Left lung (tissue), 4 donors: ENCODE measurements at regions not wholly inside any gene's neighbourhood (a gene's known extent, or its start where the extent isn't known, plus 50 kb on each side); places are given as distances from the start of the nearest gene placed in this dataset.

Experiments used
- ATAC-seq: fragments of 200-7000 bp; cut with Tn5 transposase; one replicate; pipeline ENCODE4 v1.9.1; 2020; ENCODE audit warnings: moderate library complexity
- DNase-seq, 4 donors: peaks; one replicate each; pipeline ENCODE4 v3.0.0-alpha.2; 2013 to 2020
- H3K27ac ChIP-seq, 2 donors: fragments of 200-600 bp; sonication (generic) in 1 of 2; one replicate each; pipeline versions ENCODE4 v1.5.0 to v1.8.0; 2020 to 2021
- H3K27me3 ChIP-seq, 2 donors: fragments of 200-600 bp; sonication (generic) in 1 of 2; one replicate each; pipeline versions ENCODE4 v1.5.0 to v1.8.0; 2020 to 2021
- H3K36me3 ChIP-seq, 2 donors: fragments of 200-600 bp; sonication (generic) in 1 of 2; one replicate each; pipeline versions ENCODE4 v1.5.0 to v1.8.0; 2020 to 2021
- H3K4me1 ChIP-seq, 2 donors: fragments of 200-600 bp; one replicate each; pipeline ENCODE4 v1.8.0; 2021
- H3K4me3 ChIP-seq, 2 donors: fragments of 200-600 bp; sonication (generic) in 1 of 2; one replicate each; pipeline versions ENCODE4 v1.5.0 to v1.8.0; 2020 to 2021; ENCODE audit warnings: mild to moderate bottlenecking in 1 of 2
- H3K9me3 ChIP-seq, 2 donors: fragments of 200-600 bp; sonication (generic) in 1 of 2; one replicate each; pipeline versions ENCODE4 v1.5.0 to v1.8.0; 2020 to 2021
- intact Hi-C, 2 donors: fragments of 100-400 bp; cut with DNase I; formaldehyde crosslinking; loops; one replicate each; pipeline versions ENCODE4 v1.11.2 to v1.14.2; 2022
- TF ChIP-seq, protein P1 (sequence below), 2 donors: fragments of 200-600 bp; sonication (generic) in 1 of 2; IDR thresholded peaks; one replicate each; pipeline versions ENCODE4 v1.5.0 to v1.8.0; 2021; ENCODE audit warnings: antibody characterized with exemption in 2 of 2
- donor health status: DM: no; HTN: yes; CAD: no.
- donor health status: DM: no; HTN: no; CAD: no.

DNA sequence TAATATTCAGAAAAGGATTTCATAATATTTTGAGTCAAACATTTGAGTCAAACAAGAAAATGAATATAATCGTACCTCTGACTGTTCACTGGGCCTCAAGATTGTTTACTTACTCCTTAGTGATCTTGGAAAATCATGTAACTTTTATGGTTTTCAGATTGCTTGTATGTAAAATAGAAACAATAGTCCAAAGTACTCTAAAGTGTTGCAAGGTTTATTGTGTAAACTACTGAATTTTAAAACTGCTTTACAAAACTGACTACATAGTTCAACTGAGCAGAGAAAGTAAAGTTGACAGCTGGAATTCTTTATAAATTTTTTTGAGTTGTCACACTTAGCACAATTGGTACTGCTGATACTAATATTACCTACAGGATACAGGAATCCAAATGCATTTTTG lies 931.0 kb downstream of the NCAM2 start:
- TF ChIP-seq, protein P1, sequence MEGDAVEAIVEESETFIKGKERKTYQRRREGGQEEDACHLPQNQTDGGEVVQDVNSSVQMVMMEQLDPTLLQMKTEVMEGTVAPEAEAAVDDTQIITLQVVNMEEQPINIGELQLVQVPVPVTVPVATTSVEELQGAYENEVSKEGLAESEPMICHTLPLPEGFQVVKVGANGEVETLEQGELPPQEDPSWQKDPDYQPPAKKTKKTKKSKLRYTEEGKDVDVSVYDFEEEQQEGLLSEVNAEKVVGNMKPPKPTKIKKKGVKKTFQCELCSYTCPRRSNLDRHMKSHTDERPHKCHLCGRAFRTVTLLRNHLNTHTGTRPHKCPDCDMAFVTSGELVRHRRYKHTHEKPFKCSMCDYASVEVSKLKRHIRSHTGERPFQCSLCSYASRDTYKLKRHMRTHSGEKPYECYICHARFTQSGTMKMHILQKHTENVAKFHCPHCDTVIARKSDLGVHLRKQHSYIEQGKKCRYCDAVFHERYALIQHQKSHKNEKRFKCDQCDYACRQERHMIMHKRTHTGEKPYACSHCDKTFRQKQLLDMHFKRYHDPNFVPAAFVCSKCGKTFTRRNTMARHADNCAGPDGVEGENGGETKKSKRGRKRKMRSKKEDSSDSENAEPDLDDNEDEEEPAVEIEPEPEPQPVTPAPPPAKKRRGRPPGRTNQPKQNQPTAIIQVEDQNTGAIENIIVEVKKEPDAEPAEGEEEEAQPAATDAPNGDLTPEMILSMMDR (IDR thresholded peaks at IDR 0.05): no peak
- Histone ChIP-seq H3K4me3 (no peak overlapping the region), H3K9me3 (no peaks in the 10 kb centered on the region), H3K27ac (no peak overlapping the region), H3K4me1 (no peaks in the 10 kb centered on the region), H3K36me3 (no peaks in the 10 kb centered on the region), H3K27me3 (no peaks in the 10 kb centered on the region)
- no peak for ATAC-seq
- intact Hi-C loops: no loop called here
- DNase-seq: no peak

DNA sequence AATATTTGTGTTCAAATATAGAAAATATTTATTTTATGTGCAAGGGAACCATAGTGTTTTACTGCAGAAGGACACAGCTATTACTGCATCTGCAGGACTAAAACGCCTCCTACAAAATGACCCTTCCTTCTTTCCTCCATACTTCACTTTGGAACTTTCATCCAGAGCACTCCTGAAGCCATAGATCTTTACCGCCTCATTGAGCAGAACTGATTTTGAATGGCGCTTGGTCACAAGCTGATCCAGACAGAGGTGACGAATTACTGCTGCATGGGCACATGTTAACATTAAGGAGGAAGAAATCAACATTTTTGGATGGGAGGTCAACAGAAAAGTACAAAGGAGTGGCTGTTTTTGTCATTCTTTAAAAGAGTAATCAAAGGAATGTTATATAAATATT lies 931.6 kb downstream of the NCAM2 start:
- TF ChIP-seq, protein P1 (IDR thresholded peaks at IDR 0.05): no peak
- Histone ChIP-seq H3K4me3 (no peak overlapping the region), H3K27me3 (no peaks in the 10 kb centered on the region), H3K36me3 (no peaks in the 10 kb centered on the region), H3K27ac (no peak overlapping the region), H3K4me1 (no peaks in the 10 kb centered on the region), H3K9me3 (no peaks in the 10 kb centered on the region)
- ATAC-seq (no peak), DNase-seq (no peak)
- intact Hi-C loops: no loop called here

DNA sequence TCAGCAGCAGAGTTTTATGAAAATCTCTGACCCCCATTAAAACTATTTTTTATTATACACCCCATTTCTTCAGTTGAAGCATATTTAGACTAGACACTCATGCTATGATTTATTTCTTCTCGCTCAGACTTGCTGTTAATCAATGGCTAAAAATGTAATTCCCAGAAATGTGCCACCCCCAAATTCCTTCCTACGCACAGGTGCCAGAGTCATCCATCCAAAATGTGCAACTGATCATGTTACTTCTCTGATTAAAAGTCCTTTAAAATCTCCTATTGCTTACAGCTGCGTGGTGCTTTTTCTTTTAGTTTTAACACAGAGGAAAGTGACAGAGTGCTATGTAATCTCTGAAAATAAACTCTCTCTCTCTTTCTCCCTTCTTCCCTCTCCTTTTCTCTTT lies 954.4 kb downstream of the NCAM2 start:
- no peak for DNase-seq
- ATAC-seq: no peak
- Histone ChIP-seq H3K27me3 (no peaks in the 10 kb centered on the region), H3K4me1 (no peaks in the 10 kb centered on the region), H3K4me3 (no peak overlapping the region), H3K36me3 (no peaks in the 10 kb centered on the region), H3K9me3 (peaks cover 0 to 3% of the 10 kb centered on the region in 2 donors), H3K27ac (no peak overlapping the region)
- intact Hi-C loops: no loop called here
- TF ChIP-seq, protein P1 (IDR thresholded peaks at IDR 0.05): no peak

DNA sequence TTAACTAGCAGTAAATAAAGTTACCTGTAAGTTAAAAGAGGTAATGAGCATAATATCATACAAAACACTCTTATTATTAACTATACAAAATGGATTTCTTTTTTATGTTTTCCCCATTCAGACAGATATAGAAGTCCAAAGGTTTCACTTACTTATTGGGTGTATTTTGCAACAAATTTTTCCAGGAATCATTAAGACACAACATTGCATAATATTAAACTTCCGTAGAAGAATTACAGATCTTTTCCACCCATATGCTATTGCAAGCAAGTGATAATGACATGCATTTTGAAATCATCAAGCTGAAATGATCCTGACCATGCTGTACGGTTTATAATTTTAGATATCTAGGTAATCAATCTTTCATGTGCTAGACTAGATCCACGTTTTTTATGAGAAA lies 957.0 kb downstream of the NCAM2 start:
- intact Hi-C loops: no loop called here

DNA sequence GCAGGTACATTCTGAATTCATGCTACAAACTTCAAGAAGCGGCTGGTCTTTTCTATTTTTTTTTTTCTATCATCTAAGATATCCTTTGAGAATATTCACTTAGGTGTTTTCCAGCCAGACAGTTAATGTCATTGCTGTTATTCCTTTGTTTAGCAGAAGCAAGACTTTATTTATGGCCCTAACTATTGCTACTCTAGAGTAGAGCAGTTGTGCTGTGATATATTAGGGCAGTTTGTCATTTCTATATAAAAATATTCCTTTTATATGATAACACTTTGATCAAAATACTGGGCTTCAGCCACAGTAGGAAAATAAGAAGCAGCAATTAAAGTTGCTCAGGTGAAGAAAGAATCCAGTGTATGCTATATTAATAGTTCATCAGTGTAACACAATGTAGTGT lies 959.3 kb downstream of the NCAM2 start:
- ATAC-seq (no peak), DNase-seq (no peak)
- Histone ChIP-seq H3K36me3 (no peaks in the 10 kb centered on the region), H3K9me3 (peaks cover 0 to 2% of the 10 kb centered on the region in 2 donors), H3K27me3 (no peaks in the 10 kb centered on the region), H3K4me3 (no peak overlapping the region), H3K27ac (no peak overlapping the region), H3K4me1 (no peaks in the 10 kb centered on the region)
- intact Hi-C loops: no loop called here
- TF ChIP-seq, protein P1 (IDR thresholded peaks at IDR 0.05): no peak

More for the DNA sequence above, 957.0 kb downstream of the NCAM2 start:
- no peaks in the 10 kb centered on the region for H3K4me1 ChIP-seq
- TF ChIP-seq, protein P1 (IDR thresholded peaks at IDR 0.05): no peak
- peak in 2 of 4 donors; percentile 43 to 75 for DNase-seq
- H3K9me3 ChIP-seq: peaks cover 0 to 3% of the 10 kb centered on the region in 2 donors
- H3K36me3 ChIP-seq: no peaks in the 10 kb centered on the region
- H3K27ac ChIP-seq: no peak overlapping the region
- ATAC-seq: peak; percentile 14
- no peak overlapping the region for H3K4me3 ChIP-seq
- H3K27me3 ChIP-seq: no peaks in the 10 kb centered on the region
